Lower leg skin (tissue), 4 donors: ENCODE measurements at regions not wholly inside any gene's neighbourhood (a gene's known extent, or its start where the extent isn't known, plus 50 kb on each side); places are given as distances from the start of the nearest gene placed in this dataset.
A peak's percentile ranks its signal among the peaks of the same experiment; 100 is the strongest.

Experiments used
- DNase-seq, 2 donors: peaks; one replicate each; pipeline ENCODE4 v3.0.0-alpha.2; 2019; ENCODE audit warnings: low spot score in 2 of 2
- H3K4me3 ChIP-seq: fragments of 200-600 bp; sonication (generic); 2 replicates; pipeline ENCODE4 v1.5.1; 2017; ENCODE audit warnings: mild to moderate bottlenecking, low read depth; ENCODE audit not compliant: poor library complexity, severe bottlenecking
- POLR2A ChIP-seq, 2 donors: fragments of 450-650 bp; IDR thresholded peaks; one replicate each; pipeline ENCODE4 v1.6.1; 2016 to 2017; ENCODE audit warnings: antibody characterized with exemption in 2 of 2, mild to moderate bottlenecking in 1 of 2, moderate library complexity in 1 of 2
- WGBS, 2 donors: methylation state at CpG; one replicate each; pipeline ENCODE4 v1.1.5; 2018; 5-methylcytosine and 5-hydroxymethylcytosine counted together
- intact Hi-C: fragments of 100-400 bp; cut with DNase I; formaldehyde crosslinking; loops from one replicate; pipeline ENCODE4 v1.15.0; 2023; ENCODE audit warnings: low total_unique reads
- TF ChIP-seq, protein P1 (sequence below), 3 donors: fragments of 450-650 bp; IDR thresholded peaks; one replicate each; pipeline ENCODE4 v1.5.1; 2016; ENCODE audit warnings: antibody characterized with exemption in 3 of 3, mild to moderate bottlenecking in 3 of 3, moderate library complexity in 2 of 3

DNA sequence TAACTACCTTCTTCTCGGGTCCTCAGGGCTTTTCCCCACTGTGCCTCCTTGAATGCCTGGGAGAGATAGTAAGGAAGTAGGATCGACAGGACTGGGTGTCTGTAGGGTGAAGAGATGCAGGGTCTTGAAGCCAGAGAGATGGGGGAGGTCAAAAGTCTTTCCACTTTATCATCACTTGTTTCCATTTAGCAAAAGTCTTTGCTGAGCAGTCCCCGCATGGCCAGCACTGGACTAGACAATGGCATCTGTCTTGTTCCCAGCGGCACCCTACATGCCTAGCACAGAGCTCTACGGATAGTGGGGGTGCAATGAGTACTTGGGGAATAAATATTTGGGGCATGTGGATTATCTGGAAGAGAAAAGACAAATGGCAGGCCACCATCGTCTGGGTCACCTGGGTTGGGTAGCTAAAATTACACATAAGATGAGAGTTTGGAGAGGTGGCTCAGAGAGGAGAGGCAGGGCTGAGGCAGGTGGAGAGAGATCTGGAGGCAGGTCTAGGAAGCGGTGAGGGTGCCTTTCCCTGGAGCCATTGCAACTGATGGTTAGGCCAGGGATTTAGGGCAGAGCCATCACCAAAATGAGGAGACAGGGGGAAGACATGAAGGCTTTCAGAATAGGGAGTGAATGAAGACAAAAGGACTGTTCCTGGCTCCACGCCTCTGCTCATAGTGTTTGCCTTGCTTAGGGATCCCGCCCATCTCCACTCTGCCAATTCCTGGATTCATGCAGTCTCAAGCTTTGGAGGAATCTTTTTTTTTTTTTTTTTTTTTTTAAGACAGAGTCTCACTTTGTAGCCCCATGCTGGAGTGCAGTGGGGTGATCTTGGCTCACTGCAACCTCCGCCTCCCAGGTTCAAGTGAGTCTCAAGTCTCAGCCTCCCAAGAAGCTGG, 250.8 kb upstream of the KLF4 start:
- no peak overlapping the region for H3K4me3 ChIP-seq
- TF ChIP-seq, protein P1, sequence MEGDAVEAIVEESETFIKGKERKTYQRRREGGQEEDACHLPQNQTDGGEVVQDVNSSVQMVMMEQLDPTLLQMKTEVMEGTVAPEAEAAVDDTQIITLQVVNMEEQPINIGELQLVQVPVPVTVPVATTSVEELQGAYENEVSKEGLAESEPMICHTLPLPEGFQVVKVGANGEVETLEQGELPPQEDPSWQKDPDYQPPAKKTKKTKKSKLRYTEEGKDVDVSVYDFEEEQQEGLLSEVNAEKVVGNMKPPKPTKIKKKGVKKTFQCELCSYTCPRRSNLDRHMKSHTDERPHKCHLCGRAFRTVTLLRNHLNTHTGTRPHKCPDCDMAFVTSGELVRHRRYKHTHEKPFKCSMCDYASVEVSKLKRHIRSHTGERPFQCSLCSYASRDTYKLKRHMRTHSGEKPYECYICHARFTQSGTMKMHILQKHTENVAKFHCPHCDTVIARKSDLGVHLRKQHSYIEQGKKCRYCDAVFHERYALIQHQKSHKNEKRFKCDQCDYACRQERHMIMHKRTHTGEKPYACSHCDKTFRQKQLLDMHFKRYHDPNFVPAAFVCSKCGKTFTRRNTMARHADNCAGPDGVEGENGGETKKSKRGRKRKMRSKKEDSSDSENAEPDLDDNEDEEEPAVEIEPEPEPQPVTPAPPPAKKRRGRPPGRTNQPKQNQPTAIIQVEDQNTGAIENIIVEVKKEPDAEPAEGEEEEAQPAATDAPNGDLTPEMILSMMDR (IDR thresholded peaks at IDR 0.05) = no peak
- no peak for TF ChIP-seq POLR2A (IDR thresholded peaks at IDR 0.05)
- intact Hi-C loops = no loop called here
- DNase-seq = peak; percentile 71 to 91
- WGBS, 2 donors = 43 to 49% methylated on average over 10 of the region's 10 CpGs

DNA sequence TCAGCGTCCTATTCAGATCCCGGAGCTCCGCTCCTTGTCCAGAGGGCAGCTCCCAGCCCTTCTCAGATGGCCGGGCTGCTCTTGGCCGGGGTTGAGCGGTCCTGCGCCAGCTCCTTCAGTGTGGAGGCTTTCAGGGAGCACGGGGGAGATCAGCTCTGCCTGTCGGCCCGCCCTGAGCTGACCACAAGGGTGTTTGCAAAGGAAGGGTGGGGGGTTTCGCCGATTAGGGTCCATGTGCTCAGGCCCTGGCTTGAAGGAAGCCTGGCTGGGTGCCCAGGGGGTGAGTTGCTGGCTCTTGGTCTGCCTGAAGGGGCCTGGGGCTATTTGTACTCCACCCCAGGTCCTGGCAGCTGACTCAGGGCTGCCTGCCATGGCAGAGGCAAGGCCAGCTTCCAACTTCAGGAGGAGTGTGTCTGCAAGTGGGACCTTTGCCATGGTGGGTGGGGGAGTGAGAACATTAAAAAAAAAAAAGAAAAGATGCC, 250.1 kb upstream of the KLF4 start:
- peak; percentile 56 to 92 for DNase-seq

GRCh38 chr9:107738789-107739188, 249.2 kb upstream of the KLF4 start:
- intact Hi-C loops = no loop called here
- DNase-seq = peak; percentile 50 to 88
- TF ChIP-seq, protein P1 (IDR thresholded peaks at IDR 0.05) = no peak
- TF ChIP-seq POLR2A (IDR thresholded peaks at IDR 0.05) = no peak
- H3K4me3 ChIP-seq = no peak overlapping the region
- WGBS, 2 donors = 33 to 40% methylated on average over 1 to 2 of the region's 2 CpGs

More for the DNA sequence above, 250.1 kb upstream of the KLF4 start:
- no peak overlapping the region for H3K4me3 ChIP-seq
- intact Hi-C loops = no loop called here
- WGBS, 2 donors = 22 to 31% methylated on average over 12 of the region's 12 CpGs
- TF ChIP-seq, protein P1 (IDR thresholded peaks at IDR 0.05) = no peak
- TF ChIP-seq POLR2A (IDR thresholded peaks at IDR 0.05) = no peak

DNA sequence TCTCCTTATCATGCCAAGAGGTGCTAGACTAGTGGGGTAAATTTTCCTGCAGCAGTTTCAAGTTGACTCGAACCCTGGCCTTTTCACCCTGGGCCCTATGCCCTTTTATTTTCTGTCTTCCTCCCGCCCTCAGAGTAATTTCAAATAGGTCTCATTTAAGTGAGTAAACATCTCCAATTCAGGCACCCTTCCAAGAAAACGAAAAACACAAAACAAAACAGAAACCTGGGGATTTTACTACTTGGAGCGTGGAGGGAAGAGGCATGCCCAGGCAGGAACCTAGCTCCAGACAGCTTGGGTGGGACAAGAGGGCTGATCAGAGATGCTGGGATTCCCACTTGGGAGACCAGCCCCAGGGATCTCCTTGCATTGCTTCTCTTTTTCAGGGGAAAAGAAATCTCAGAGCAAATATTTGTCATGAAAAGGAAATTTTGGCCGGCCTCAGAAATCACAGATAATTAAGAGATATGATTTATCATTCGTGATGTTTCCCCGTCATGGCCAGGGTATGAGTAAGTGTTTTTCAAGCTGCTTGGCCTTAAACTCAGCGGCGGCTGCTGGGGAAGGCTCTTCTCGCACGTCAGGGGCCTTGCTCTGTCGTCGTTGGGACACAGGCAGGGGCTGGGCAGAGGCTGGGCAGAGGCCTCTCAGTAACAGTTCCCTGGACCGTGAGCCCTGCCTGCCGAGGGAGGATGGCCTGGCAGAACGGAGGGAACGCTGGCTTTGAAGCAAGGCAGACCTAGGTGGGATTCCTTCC, 248.6 kb upstream of the KLF4 start:
- DNase-seq = peak; percentile 65 to 92
- intact Hi-C loops = no loop called here
- TF ChIP-seq POLR2A (IDR thresholded peaks at IDR 0.05) = no peak
- TF ChIP-seq, protein P1 (IDR thresholded peaks at IDR 0.05) = no peak

DNA sequence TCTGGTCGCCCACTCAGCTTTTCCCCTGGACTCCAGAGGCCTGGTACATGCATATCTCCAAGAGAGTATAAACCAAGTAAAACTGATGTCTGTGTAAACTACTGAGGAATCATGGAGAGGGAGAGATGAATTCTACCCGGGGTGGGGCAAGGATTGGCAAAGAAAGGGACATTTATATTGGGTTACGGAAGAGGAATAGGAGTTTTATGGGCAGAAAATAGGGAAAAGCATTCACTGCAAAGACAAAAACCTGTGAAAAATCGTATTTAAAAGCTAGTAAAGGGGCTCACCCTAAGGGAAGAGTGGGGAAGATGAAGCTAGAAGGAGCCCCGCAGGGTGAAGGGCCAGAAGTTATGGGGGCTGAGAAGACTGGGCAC, 248.0 kb upstream of the KLF4 start:
- H3K4me3 ChIP-seq = no peak overlapping the region
- no peak for DNase-seq
- no peak for TF ChIP-seq POLR2A (IDR thresholded peaks at IDR 0.05)
- TF ChIP-seq, protein P1 (IDR thresholded peaks at IDR 0.05) = no peak
- intact Hi-C loops = no loop called here
- WGBS, 2 donors = 64 to 71% methylated on average over 5 of the region's 5 CpGs

More for the DNA sequence above, 248.6 kb upstream of the KLF4 start:
- 34 to 36% methylated on average over 13 to 17 of the region's 17 CpGs for WGBS, 2 donors
- H3K4me3 ChIP-seq = no peak overlapping the region
